Neural progenitor cell (in vitro differentiated cells): ENCODE measurements at regions not wholly inside any gene's neighbourhood (a gene's known extent, or its start where the extent isn't known, plus 50 kb on each side); places are given as distances from the start of the nearest gene placed in this dataset.

Experiments
- DNase-seq: peaks from one replicate; pipeline ENCODE4 v3.0.0-alpha.2; 2016; ENCODE audit warnings: low spot score
- H2AFZ ChIP-seq: fragments of 200-600 bp; sonication (generic); replicated peaks from 2 replicates; pipeline ENCODE4 v1.6.1; 2016; ENCODE audit warnings: antibody characterized with exemption
- H3F3A ChIP-seq: fragments of 200-600 bp; sonication (generic); 2 replicates; pipeline ENCODE4 v1.6.1; 2016; ENCODE audit warnings: antibody characterized with exemption, low read depth
- H3K27ac ChIP-seq: fragments of 200-600 bp; sonication (generic); 2 replicates; pipeline ENCODE4 v1.5.1; 2016; ENCODE audit warnings: mild to moderate bottlenecking
- H3K27me3 ChIP-seq: fragments of 200-600 bp; sonication (generic); 2 replicates; pipeline ENCODE4 v1.6.1; 2016; ENCODE audit warnings: mild to moderate bottlenecking, moderate library complexity
- H3K36me3 ChIP-seq: fragments of 200-600 bp; sonication (generic); 2 replicates; pipeline ENCODE4 v1.5.1; 2016
- H3K4me1 ChIP-seq: fragments of 200-600 bp; sonication (generic); 2 replicates; pipeline ENCODE4 v1.6.1; 2016; ENCODE audit warnings: mixed run types
- H3K4me2 ChIP-seq: fragments of 200-600 bp; sonication (generic); 2 replicates; pipeline ENCODE4 v1.6.1; 2016
- H3K4me3 ChIP-seq: fragments of 200-600 bp; sonication (generic); 2 replicates; pipeline ENCODE4 v1.5.1; 2016
- H3K79me2 ChIP-seq: fragments of 200-600 bp; sonication (generic); 2 replicates; pipeline ENCODE4 v1.6.1; 2016; ENCODE audit warnings: low read depth
- H3K9ac ChIP-seq: fragments of 200-600 bp; sonication (generic); 2 replicates; pipeline ENCODE4 v1.6.1; 2016
- H3K9me3 ChIP-seq: fragments of 200-600 bp; sonication (generic); 2 replicates; pipeline ENCODE4 v1.5.1; 2016; ENCODE audit warnings: low read depth
- H4K20me1 ChIP-seq: fragments of 200-600 bp; sonication (generic); 2 replicates; pipeline ENCODE4 v1.6.1; 2016; ENCODE audit warnings: low read depth
- H3K27ac Mint-ChIP-seq: 3 replicates; pipeline ENCODE4 v1.8.0; 2021; ENCODE audit warnings: mixed read lengths
- H3K27me3 Mint-ChIP-seq: 2 replicates; pipeline ENCODE4 v1.8.0; 2022; ENCODE audit warnings: low read depth, mild to moderate bottlenecking, inconsistent platforms, moderate library complexity, mixed read lengths; ENCODE audit not compliant: insufficient read depth
- H3K36me3 Mint-ChIP-seq: 3 replicates; pipeline ENCODE4 v1.8.0; 2021; ENCODE audit warnings: mixed read lengths
- H3K4me1 Mint-ChIP-seq: 3 replicates; pipeline ENCODE4 v1.8.0; 2021; ENCODE audit warnings: mixed read lengths
- H3K4me3 Mint-ChIP-seq: 3 replicates; pipeline ENCODE4 v1.8.0; 2021; ENCODE audit warnings: mild to moderate bottlenecking, moderate library complexity, mixed read lengths
- H3K9me3 Mint-ChIP-seq: 3 replicates; pipeline ENCODE4 v1.8.0; 2020; ENCODE audit warnings: mixed read lengths
- CTCF ChIP-seq: fragments of 200-600 bp; sonication (generic); IDR thresholded peaks from 2 replicates; pipeline ENCODE4 v1.5.1; 2017; ENCODE audit warnings: antibody characterized with exemption, mild to moderate bottlenecking
- EZH2 ChIP-seq: fragments of 200-600 bp; sonication (generic); IDR thresholded peaks from 2 replicates; pipeline ENCODE4 v1.6.1; 2017; ENCODE audit warnings: antibody characterized with exemption, mild to moderate bottlenecking, moderate library complexity
- EZH2phosphoT487 ChIP-seq: fragments of 200-600 bp; sonication (generic); IDR thresholded peaks from 2 replicates; pipeline ENCODE4 v1.6.1; 2017; ENCODE audit warnings: antibody characterized with exemption

- no peaks in the 10 kb centered on the region for H3K27me3 Mint-ChIP-seq
- Histone ChIP-seq H3K36me3 (no peaks in the 10 kb centered on the region), H3K9me3 (no peaks in the 10 kb centered on the region), H3K4me3 (no peak overlapping the region), H3K4me2 (no peak overlapping the region), H3K27me3 (no peaks in the 10 kb centered on the region), H4K20me1 (no peaks in the 10 kb centered on the region), H3K79me2 (no peaks in the 10 kb centered on the region), H2AFZ (no peak overlapping the region), H3F3A (no peaks in the 10 kb centered on the region), H3K27ac (no peak overlapping the region), H3K4me1 (no peaks in the 10 kb centered on the region), H3K9ac (no peak overlapping the region)
- TF ChIP-seq CTCF (no peak), EZH2phosphoT487 (no peak), EZH2 (no peak)
- no peak overlapping the region for H3K4me3 Mint-ChIP-seq
- no peak for DNase-seq
- no peak overlapping the region for H3K27ac Mint-ChIP-seq
- H3K36me3 Mint-ChIP-seq, result no peaks in the 10 kb centered on the region
- no peaks in the 10 kb centered on the region for H3K4me1 Mint-ChIP-seq
- H3K9me3 Mint-ChIP-seq, result no peaks in the 10 kb centered on the region
Measured at GRCh38 chr17:70569128-70569527, 399.8 kb downstream of the KCNJ2 start.

- H3K27me3 ChIP-seq, result no peaks in the 10 kb centered on the region
- TF ChIP-seq CTCF (no peak), EZH2phosphoT487 (no peak), EZH2 (no peak)
- Mint-ChIP-seq H3K27ac (no peak overlapping the region), H3K9me3 (no peaks in the 10 kb centered on the region), H3K36me3 (no peaks in the 10 kb centered on the region), H3K27me3 (no peaks in the 10 kb centered on the region), H3K4me1 (no peaks in the 10 kb centered on the region), H3K4me3 (no peak overlapping the region)
- no peak for DNase-seq
- H4K20me1 ChIP-seq, result no peaks in the 10 kb centered on the region
- no peak overlapping the region for H3K27ac ChIP-seq
- no peak overlapping the region for H3K4me2 ChIP-seq
- no peak overlapping the region for H2AFZ ChIP-seq
- no peaks in the 10 kb centered on the region for H3K9me3 ChIP-seq
- no peak overlapping the region for H3K4me3 ChIP-seq
- H3F3A ChIP-seq, result no peaks in the 10 kb centered on the region
- no peaks in the 10 kb centered on the region for H3K36me3 ChIP-seq
- no peaks in the 10 kb centered on the region for H3K79me2 ChIP-seq
- no peaks in the 10 kb centered on the region for H3K4me1 ChIP-seq
- H3K9ac ChIP-seq, result no peak overlapping the region
Measured at GRCh38 chr17:70577456-70577855, 408.1 kb downstream of the KCNJ2 start.

GRCh38 chr17:70581459-70581858 is 412.1 kb downstream of the KCNJ2 start:
- H3K4me3 Mint-ChIP-seq, result no peak overlapping the region
- Histone ChIP-seq H3K9me3 (no peaks in the 10 kb centered on the region), H3K4me1 (peaks cover 2% of the 10 kb centered on the region), H3K27ac (no peak overlapping the region), H3K79me2 (no peaks in the 10 kb centered on the region), H3K9ac (no peak overlapping the region), H3F3A (no peaks in the 10 kb centered on the region), H4K20me1 (no peaks in the 10 kb centered on the region), H3K27me3 (no peaks in the 10 kb centered on the region), H3K4me2 (no peak overlapping the region), H3K4me3 (no peak overlapping the region), H2AFZ (no peak overlapping the region), H3K36me3 (no peaks in the 10 kb centered on the region)
- H3K36me3 Mint-ChIP-seq, result no peaks in the 10 kb centered on the region
- peaks cover 8% of the 10 kb centered on the region for H3K9me3 Mint-ChIP-seq
- no peaks in the 10 kb centered on the region for H3K27me3 Mint-ChIP-seq
- TF ChIP-seq CTCF (no peak), EZH2 (no peak), EZH2phosphoT487 (no peak)
- peaks cover 6% of the 10 kb centered on the region for H3K4me1 Mint-ChIP-seq
- no peak overlapping the region for H3K27ac Mint-ChIP-seq
- DNase-seq, result no peak

GRCh38 chr17:70582777-70583176 is 413.4 kb downstream of the KCNJ2 start:
- H3K4me2 ChIP-seq, result no peak overlapping the region
- H3K4me3 Mint-ChIP-seq, result no peak overlapping the region
- H3K4me3 ChIP-seq, result no peak overlapping the region
- H3K4me1 ChIP-seq, result peaks cover 2% of the 10 kb centered on the region
- H3K36me3 Mint-ChIP-seq, result no peaks in the 10 kb centered on the region
- peak overlapping the region; percentile 26 for H2AFZ ChIP-seq
- no peaks in the 10 kb centered on the region for H4K20me1 ChIP-seq
- no peak overlapping the region for H3K9ac ChIP-seq
- H3K36me3 ChIP-seq, result no peaks in the 10 kb centered on the region
- TF ChIP-seq EZH2phosphoT487 (no peak), EZH2 (no peak), CTCF (no peak)
- no peaks in the 10 kb centered on the region for H3K79me2 ChIP-seq
- H3F3A ChIP-seq, result no peaks in the 10 kb centered on the region
- DNase-seq, result peak; percentile 3
- no peak overlapping the region for H3K27ac ChIP-seq
- no peak overlapping the region for H3K27ac Mint-ChIP-seq
- H3K9me3 Mint-ChIP-seq, result peaks cover 8% of the 10 kb centered on the region
- no peaks in the 10 kb centered on the region for H3K27me3 ChIP-seq
- no peaks in the 10 kb centered on the region for H3K9me3 ChIP-seq
- H3K4me1 Mint-ChIP-seq, result peaks cover 6% of the 10 kb centered on the region
- H3K27me3 Mint-ChIP-seq, result no peaks in the 10 kb centered on the region
